Glomerular visceral epithelial cell (primary cell): ENCODE measurements at regions not wholly inside any gene's neighbourhood (a gene's known extent, or its start where the extent isn't known, plus 50 kb on each side); places are given as distances from the start of the nearest gene placed in this dataset.

Experiments used
- DNase-seq: peaks from one replicate; pipeline ENCODE4 v3.0.0-alpha.2; 2016; ENCODE audit errors: extremely low spot score

DNA sequence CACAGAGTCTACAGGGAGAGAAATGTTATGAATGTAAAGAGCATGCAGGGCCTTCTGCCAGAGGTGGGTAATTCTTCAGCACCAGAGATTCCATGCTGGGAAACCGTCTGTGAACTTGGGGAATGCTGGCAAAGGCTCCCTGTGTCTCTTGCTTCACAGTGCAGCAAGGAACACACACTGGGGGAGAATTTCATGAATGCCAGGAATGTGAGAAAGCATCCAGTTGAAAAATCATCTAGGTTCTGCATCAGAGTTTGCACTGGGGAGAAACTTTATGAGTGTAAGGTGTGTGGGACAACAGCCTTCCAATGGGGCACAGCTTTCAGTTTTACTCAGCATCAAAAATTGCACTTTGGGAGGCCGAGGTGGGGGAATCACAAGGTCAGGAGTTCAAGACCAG, 224.3 kb upstream of the IGFBP3 start:
- DNase-seq = peak; percentile 97

DNA sequence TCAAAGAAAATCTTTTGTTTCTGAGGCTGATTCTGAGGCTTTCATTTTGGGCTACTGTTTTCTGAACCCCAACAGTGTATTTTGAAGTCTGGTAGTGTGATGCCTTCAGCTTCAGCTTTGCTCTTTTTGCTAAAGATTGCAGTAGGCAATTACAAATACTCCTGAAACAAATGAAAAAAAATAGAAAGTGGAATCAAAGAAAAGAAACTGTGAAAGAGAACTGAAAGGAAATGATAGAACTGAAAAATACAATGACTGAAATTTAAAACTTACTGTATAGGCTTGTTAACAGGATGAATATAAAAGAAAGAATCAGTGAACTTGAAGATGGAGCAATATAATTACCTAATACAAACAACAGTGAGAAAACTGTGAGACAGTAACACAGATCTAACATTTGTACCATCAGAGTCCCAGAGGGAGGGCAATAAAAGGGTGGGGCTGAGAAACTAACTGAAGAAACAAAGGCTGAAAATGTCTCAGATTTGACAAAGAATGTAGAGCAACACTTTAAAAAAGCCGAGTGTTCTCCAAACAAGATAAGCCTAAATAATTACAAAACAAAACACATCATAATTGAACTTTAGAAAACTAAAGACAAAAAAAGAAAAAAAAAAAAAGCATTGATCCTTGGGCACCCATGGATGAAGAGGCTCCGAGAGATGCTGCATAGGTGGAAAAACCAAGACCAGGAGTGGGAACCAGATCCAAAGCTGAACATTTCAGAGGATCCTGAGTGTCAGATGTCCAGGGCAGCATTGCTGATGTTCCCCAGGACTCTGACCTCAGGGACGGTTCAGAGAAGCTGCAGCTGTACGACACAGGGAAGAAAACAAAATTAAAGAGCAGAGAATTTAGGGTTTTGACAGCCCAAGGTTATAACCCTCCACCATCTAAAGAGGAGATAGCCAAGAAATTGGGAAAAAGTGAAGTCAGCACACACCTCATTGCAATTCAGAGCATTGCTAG, 223.2 kb upstream of the IGFBP3 start:
- DNase-seq = no peak

DNA sequence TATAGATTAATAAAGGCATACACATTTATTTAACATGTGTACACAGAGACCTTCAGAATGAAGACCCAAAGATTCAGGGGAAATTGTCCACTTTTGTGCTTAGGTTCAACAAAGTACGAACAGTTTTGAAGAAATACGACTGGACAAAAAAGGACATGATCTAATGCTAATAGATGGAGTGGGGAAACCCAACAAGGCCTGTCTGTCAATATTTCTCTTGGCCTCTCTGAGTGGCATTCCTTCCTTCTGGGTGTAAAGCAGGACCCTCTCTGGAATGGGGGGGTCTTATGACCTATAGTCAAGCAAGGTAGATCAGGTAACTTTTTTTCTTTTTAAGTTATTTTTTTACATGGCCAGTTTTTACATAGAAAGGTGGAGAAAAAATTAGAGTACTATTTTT, 222.3 kb upstream of the IGFBP3 start:
- DNase-seq = no peak

DNA sequence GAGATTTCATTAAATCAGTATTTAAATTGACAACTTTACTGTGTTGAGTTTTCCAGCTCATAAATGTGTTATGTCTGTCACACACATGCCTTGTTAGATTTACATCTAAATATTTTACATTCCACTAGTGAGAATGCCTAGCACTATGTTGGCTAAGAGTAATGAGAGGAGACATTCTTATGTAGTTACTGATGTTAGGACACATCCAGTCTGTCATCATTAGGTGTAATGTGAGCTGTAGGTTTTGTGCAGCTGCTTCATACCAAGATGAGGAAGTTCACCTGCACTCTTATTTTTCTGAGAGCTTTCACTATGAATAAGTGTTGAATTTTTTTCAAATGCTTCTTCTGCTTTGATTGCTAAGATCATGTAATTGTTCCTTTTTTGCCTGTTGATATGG, 218.0 kb upstream of the IGFBP3 start:
- peak; percentile 77 for DNase-seq

DNA sequence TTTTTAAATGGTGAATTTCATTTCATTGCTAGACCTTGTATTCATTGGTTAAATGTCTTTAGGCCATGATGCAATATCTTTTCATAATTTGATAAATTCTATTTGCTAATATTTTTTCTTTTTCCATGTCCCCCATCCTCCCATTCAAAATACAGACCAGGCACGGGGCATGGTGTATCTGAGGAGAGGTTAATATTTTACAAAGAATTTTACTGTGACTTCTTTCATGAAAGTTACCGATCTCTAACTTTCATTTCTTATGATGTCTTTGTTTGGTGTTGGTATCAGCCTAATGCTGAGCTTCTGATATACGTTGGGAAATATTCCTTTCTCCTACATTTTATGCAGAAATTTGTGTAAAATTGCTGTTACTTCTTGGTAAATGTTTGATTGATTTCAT, 216.7 kb upstream of the IGFBP3 start:
- DNase-seq = no peak

DNA sequence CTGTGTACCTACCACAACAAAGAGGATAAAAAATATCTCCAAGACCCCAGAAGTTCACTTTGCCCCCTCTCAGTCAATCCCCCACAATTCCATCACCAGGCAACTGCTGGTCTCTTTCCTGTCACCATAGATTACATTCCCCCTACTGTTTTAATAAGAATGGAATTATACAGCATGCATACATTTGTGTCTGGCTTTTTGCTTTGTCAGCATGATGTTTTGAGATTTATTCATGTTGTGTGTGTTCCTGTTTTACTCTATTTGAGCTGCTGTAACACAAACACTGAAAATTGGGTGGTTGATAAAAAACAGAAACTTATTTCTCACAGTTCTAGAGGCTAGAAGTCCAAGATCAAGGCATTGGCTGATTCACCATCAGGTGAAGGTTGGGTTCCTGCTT, 214.5 kb upstream of the IGFBP3 start:
- DNase-seq = no peak

DNA sequence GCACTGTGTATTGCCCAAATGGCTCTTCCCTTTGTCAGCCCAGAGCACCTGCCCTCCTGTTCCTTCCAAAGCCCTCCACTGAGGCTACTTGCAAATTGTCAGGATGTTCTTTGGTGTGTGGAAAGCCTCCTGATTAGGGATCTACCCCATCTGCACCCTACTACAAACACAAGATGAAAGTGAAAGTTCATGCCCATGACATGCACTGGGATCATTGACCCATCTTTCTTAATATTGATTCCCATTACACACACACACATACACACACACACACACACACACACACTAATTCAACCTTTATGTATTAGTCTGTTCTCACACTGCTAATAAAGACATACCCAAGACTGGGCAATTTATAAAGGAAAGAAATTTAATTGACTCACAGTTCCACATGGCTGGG, 213.7 kb upstream of the IGFBP3 start:
- DNase-seq = no peak

DNA sequence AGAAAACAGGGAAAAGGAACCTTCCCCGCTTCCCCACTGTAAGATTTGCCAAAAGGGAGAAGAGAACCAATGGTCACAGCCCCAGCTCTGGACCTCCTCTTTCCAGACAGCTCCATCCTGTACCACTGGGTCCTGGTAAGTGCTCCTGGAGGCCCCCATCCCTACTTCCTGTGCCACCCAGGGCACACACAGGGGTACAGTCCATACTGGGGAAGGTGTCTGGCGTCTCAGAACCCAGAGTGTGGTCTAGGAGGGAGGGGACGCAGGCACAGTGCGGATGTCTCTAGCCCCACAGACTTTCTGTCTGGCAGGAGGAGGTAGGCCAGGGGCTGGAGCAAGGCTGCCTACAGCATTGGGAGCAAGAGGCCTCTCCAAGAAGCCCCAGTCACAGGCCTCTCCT, 213.3 kb upstream of the IGFBP3 start:
- DNase-seq = no peak

DNA sequence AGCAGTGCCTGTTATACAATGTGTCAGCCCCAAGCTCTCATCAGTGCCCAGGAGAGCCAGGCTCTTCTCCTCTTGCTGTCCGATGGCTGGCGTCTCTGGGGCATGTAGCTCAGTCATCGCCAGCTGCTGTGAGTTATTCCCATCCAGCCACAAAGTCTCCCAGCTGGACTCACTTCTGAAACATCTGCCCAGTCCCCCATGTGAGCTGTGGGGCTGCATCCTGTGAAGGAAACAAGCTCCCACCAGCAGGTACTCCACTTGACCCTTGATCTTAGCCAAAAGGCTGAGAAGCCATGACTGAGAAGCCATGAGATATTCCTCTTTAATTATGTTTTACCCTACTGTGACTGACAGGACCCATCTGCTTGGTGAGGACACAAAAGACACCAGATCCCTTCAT, 212.7 kb upstream of the IGFBP3 start:
- DNase-seq = no peak

DNA sequence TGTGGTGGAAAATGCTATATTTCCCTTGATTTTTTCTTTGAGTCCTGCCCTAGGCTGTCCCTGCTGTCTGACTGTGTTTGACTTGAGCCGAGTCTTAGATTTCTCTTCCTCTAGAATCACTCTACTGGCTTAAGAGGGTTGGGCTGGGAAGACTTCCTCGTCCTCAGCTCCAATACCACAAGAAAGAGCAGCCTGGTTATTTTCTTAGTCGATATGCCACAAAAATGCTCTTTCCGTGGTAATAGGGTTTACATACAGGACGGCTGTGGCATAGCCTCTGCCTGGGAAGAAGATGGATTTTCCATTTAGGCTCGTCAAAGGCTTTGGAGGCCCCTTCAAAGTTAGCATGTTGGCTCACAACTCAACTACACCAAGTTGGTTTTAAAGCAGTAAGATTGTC, 212.0 kb upstream of the IGFBP3 start:
- peak; percentile 36 for DNase-seq

DNA sequence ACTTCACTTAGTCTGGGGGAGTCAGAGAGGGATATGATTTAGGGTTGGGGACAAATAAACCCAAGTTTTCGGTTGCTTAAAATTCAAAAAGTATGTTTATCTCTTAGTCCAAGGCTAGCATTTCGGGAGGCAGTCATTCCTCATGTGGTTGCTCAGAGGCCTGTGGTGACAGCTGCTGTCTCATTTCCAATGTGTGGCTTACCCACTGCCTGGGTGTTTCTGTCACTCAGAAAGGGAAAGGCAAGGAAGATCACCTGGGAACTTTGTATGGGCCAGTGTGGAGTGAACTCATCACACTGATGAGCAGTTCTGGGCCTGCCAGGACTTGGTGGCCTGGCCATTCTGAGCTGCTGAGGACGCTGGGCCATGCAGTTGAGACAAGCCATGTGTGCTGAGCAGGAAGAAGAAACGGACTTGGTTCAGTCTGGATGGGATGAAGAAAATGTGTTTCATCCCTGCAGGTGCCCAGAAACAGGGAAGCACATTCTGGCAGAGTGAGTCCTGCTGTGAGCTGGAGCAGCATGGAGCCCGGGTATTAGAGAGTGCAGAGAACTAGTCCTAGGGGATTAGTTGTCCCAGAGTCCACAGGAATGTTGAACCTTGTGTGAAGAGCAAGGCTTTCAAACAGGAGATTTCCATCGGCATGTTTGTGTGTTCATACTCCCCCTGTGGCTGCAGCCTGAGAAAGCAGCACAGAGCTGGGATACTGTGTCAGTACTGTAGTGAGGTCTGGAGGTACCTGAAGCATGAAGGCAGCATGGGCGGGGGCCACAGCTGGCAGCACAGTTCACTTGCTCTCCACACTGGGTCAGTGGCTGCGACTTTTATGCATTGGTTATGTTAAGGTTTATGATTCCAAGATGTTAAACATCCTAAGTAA, 211.1 kb upstream of the IGFBP3 start:
- DNase-seq = peak; percentile 77

DNA sequence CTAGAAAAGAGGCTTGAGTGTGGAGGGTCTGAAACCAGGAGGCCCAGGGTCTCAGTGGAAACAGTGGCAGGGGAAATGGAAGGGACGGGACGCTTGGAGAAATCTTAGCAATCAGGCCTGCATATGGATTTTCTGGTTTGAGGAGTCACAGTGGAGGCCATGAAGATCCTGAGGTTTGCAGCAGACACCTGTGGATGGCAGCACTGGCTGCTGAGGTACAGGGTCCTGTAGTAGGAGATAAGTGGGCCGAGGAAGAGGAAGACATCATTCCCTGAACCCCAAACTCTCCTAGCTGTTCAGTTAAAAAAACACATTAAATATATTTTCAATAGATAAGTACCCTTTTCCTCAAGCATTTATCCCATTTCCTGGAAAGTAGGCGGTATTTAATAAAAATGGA, 208.8 kb upstream of the IGFBP3 start:
- no peak for DNase-seq

DNA sequence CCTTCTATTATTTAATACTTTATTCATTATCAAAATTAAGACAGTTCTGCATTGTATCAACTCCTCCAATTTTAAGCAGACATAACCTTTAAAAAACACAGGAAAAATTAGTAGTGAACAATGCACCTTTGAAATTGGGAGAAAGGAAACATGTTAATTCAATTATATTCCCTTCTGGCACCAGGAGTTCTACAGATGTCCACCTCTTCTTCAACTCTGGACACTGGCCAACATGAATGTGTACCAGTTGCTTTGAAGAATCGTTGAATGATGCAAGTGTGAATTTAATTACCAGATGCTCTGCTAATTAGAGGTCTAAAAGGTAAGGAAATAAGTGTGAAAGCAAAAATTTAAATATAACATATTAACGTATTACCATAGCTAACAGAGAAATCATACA, 206.7 kb upstream of the IGFBP3 start:
- DNase-seq = no peak

DNA sequence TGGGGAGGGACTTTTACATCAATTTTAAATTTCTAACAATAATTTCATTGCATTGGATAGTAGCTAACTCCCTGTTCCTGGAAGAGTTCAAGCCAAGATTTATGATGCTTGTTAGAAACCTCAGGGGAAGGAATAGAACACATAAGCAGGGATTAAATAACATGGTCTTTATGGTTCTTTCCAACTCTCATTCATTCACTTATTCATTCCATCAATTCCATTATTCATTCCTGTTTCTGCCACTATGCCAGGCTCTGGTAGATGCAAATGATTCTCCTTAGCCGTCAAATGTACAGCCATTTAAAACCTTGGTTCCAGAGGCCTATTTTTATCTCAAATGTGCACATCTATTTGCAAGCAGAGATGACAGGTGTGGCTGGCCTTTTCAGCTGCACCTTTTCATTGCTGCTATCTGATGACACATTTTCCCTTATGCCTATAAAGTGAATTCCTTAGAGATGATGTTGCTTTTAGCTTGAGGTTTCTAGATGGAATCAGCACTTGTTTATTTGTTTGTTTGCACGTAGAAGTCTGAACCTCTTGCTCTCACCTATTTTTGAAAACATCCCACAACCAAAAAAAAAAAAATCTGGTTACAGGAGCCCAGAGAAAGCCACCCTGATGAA, 205.7 kb upstream of the IGFBP3 start:
- DNase-seq = no peak

DNA sequence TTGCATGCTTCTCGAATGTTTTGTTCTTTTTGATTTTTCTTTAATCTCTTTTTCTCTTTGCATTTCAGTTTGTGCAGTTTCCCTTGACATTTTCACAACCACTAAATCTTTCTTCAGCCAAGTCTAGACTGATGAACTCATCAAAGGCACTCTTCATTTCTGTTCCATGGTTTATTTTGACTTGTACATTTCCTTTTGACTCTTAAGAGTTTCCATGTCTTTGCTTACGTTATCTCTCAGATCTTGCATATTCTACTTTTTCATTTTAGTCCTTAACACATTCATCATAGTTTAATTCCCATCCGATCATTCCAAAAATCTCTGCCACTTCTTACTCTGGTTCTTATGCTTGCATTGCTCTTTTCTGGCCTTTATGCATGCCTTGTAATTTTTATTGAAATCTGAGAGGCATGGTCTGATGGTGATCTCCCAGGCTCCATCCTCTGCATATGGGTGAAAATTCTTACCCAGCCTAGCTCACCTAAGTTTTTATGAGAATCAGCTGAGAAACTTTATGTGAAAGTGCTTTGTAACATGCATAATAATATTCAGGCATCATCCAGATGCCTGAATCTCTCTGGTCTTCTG, 202.8 kb upstream of the IGFBP3 start:
- DNase-seq = no peak

DNA sequence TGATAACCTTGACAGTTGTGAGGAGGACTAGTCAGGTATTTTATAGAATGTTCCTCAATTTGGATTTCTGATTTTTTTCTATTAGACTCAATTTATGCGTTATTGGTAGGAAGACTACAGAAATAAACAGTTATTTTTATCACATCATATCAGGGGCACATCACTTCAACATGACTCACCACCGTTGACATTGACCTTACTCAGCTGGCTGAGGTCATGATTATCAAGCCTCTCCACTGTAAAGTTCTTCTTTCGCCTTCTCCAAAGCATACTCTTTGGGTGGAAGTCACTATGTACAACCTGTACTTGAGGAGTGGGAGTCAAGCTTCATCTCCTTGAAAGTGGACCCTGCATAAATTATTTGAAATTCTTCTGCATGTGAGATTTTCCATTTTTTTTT, 194.3 kb upstream of the IGFBP3 start:
- DNase-seq = no peak

DNA sequence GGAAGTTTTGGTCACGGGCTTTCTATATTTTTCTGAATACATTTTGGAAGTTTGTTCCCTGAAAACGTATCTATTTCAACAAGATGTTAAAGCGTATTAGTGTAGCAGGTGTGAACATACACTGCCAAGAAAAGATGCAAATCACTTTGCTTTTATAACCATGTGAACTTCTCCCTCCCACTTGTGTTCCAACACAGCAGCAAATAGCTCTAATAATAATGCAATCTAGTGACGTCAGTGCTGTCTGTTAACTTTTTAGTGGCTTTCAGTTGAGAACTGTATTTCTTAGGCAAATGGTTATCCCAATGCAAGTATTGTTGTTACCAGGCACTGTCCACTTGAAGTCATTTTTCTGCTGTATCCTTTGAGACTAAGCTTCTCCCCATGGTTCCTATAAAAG, 188.4 kb upstream of the IGFBP3 start:
- DNase-seq = no peak

DNA sequence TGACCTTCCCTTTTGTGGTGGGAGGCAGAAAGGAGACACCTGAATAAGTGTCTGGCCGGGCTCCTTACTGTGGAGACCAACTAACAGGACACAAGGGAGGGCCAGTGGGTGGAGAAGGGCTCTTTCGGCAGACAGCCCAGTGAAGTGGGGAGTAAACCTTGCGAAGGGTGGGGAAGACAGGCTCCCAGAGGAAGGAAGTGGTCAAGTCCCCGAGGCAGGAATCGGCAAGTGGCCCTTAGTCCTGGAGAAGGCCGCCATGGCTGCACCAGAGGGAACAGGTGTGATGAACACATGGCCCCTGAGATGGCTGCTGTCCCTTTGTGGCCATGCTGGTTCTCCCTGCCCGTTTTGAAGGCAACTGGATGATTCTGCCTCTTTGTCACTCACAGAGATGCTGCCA, 187.2 kb upstream of the IGFBP3 start:
- DNase-seq = no peak

DNA sequence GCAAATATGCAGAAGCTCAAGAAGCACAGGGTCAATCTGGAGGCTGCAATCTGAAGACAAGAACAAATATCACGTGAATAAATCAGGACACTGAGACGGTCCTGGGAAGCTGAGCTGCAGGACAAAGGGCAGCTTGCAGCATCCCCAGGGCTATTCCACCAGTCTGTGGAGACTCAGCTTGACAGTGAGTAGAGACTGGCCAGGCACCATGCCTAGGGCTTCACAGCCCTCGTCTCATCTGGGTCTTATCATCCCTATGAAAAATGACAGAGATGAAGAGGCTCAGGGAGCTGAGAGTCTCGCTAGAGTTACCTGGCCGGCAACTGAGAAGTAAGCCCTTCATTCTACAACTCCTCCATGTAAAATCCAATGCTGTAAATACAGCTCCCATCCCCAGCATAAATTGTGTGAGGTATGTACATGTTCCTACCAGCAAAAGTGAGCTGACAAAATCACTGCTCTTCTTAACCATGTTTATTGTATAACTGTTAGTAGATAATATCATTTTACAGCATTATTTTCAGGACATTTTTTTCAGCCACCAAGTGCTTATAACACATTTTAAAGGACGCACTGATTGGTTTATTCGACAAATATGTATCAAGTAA, 186.6 kb upstream of the IGFBP3 start:
- DNase-seq = no peak

DNA sequence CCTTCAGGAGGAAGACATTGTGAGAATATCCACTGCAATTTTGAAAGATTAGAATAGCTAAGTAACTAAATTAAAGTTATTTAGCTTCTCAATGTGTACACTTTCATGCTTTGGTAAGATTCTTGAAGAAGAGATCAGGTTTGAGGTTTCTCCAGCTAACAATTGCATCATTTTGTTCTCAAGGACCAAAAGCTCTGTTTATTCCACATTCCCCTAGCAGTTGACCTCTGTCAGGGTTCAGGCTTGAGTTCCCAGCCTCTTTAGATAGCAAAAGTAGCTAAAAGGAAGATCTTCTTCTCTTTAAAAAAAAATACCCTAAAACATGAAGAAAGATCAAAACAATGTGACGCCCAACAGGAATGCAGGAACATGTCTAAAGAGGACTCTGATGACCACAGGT, 179.4 kb upstream of the IGFBP3 start:
- no peak for DNase-seq

DNA sequence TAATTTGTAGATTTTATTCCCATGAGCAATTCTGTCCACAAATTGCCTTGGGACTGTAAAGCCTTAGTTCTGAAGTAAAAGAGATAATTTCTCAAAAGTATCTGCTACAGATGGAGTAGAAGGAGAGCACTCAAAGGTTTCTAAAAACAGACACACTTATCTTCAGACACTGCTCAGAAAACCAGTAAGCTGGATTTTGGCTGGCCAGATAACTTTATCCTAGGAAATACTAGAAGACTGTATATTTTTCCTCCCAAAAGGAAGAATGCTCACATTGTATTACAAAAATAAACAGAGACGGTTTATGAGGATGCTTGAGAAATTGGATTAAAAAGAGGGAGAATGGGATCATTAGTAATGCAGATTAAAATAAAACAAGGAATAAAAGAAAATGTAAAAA, 178.0 kb upstream of the IGFBP3 start:
- no peak for DNase-seq

DNA sequence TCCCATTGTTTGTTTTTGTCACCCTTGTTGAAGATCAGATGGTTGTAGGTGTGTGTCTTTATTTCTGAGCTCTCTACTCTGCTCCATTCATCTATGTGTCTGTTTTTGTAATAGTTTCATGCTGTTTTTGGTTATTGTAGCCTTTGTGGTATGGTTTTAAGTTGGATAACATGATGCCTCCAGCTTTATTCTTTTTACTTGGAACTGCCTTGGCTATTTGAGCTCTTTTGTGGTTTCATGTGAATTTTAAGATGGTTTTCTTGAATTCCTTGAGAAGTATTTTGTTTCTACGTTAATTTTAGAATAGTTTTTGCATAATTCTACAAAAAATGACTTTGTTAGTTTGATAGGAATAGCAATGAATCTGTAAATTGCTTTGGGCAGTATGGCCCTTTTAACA, 170.0 kb upstream of the IGFBP3 start:
- DNase-seq = no peak
